Neutrophil (primary cell): ENCODE measurements at regions not wholly inside any gene's neighbourhood (a gene's known extent, or its start where the extent isn't known, plus 50 kb on each side); places are given as distances from the start of the nearest gene placed in this dataset.
A peak's percentile ranks its signal among the peaks of the same experiment; 100 is the strongest.

Experiments
- H3K27ac ChIP-seq: fragments of 200-600 bp; sonication (generic); 2 replicates; pipeline ENCODE4 v1.5.1; 2016; ENCODE audit warnings: mild to moderate bottlenecking, moderate library complexity
- H3K27me3 ChIP-seq: fragments of 200-600 bp; sonication (generic); 2 replicates; pipeline ENCODE4 v1.6.0; 2016; ENCODE audit warnings: mild to moderate bottlenecking
- H3K36me3 ChIP-seq: fragments of 200-600 bp; sonication (generic); 2 replicates; pipeline ENCODE4 v1.5.1; 2017
- H3K4me1 ChIP-seq, 2 experiments: fragments of 200-600 bp in 1 of 2; sonication (generic) in 1 of 2; 1 replicate in 1 of 2; 2 replicates in 1 of 2; pipeline versions ENCODE4 v1.5.1 to v1.6.1; 2013 to 2016; ENCODE audit warnings: low read depth in 1 of 2, low read length in 1 of 2, mild to moderate bottlenecking in 1 of 2, moderate library complexity in 1 of 2; ENCODE audit not compliant: control insufficient read depth in 1 of 2, insufficient read depth in 1 of 2
- H3K4me3 ChIP-seq, 2 experiments: fragments of 200-600 bp in 1 of 2; sonication (generic) in 1 of 2; 1 replicate in 1 of 2; 2 replicates in 1 of 2; pipeline ENCODE4 v1.5.1; 2013 to 2016; ENCODE audit warnings: low read depth in 1 of 2, low read length in 1 of 2, mild to moderate bottlenecking in 1 of 2, moderate library complexity in 1 of 2
- H3K9me3 ChIP-seq: fragments of 200-600 bp; sonication (generic); 2 replicates; pipeline ENCODE4 v1.5.1; 2016
- TF ChIP-seq, protein P1 (sequence below): fragments of 200-600 bp; sonication (generic); IDR thresholded peaks from 2 replicates; pipeline ENCODE4 v1.5.1; 2016; ENCODE audit warnings: antibody characterized with exemption

DNA sequence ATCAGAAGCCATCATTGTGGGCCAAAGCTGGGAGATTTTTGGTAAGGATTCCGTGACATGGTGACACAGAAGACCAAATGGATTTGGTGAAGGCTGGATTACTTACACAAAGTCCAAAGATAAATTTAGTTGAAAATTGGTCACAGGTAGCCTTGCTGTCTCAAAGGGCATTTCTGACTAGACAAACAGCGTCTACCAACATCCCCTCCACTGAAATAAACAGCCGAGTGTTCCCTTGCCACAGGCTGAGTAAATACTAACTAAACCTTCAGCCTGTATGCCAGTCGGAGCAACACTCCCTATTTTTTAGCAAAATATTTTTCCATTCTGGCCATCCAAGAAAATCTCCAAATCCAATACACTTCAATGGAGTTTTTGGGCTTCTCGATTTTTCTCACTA lies 279.9 kb upstream of the CITED2 start:
- Histone ChIP-seq H3K27ac (no peak overlapping the region), H3K4me1 (no peaks in the 10 kb centered on the region), H3K27me3 (no peaks in the 10 kb centered on the region), H3K9me3 (no peaks in the 10 kb centered on the region), H3K4me3 (no peak overlapping the region), H3K36me3 (no peaks in the 10 kb centered on the region)
- TF ChIP-seq, protein P1, sequence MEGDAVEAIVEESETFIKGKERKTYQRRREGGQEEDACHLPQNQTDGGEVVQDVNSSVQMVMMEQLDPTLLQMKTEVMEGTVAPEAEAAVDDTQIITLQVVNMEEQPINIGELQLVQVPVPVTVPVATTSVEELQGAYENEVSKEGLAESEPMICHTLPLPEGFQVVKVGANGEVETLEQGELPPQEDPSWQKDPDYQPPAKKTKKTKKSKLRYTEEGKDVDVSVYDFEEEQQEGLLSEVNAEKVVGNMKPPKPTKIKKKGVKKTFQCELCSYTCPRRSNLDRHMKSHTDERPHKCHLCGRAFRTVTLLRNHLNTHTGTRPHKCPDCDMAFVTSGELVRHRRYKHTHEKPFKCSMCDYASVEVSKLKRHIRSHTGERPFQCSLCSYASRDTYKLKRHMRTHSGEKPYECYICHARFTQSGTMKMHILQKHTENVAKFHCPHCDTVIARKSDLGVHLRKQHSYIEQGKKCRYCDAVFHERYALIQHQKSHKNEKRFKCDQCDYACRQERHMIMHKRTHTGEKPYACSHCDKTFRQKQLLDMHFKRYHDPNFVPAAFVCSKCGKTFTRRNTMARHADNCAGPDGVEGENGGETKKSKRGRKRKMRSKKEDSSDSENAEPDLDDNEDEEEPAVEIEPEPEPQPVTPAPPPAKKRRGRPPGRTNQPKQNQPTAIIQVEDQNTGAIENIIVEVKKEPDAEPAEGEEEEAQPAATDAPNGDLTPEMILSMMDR: no peak

DNA sequence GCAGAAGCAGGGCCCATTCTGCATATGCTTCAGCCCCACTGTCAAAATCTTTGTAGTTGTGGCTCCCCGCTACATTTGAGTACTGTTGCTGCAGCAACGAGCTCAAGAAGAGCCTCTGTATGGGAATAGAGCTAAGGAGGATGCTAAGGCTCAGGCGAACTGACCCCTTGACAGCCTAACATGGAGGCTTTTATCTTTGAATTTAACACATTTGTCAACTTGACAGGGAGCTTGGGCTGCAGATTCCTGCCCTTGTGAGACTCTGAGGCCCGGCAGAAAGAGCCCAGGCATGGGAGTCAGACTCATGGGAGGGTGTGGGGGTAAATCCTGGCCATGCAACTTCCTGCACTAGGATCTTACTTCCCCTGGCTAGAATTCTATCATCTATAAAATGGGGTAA lies 278.7 kb upstream of the CITED2 start:
- no peaks in the 10 kb centered on the region for H3K9me3 ChIP-seq
- TF ChIP-seq, protein P1: no peak
- peaks cover 7 to 8% of the 10 kb centered on the region in 2 experiments for H3K4me1 ChIP-seq
- H3K36me3 ChIP-seq: no peaks in the 10 kb centered on the region
- no peak overlapping the region for H3K4me3 ChIP-seq
- H3K27me3 ChIP-seq: no peaks in the 10 kb centered on the region
- no peak overlapping the region for H3K27ac ChIP-seq

DNA sequence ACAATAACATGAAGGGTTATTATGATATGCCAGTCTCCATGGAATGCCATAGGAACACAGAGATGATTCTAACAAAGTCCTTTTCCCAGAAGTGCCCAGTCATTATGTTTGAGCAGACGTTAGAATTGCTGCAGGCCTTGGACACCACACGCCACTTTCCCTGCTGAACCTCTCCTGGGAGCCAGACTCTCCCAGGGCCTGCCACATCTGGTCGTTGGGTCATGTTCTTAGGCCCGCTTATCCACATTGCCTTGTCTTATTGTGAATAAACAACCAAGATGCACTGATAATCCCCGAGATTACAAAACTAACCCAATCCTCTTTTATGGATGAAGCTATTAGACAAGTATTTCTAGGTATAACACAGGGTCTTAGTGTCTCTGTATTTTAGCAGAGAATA lies 276.5 kb upstream of the CITED2 start:
- Histone ChIP-seq H3K36me3 (no peaks in the 10 kb centered on the region), H3K4me3 (no peak overlapping the region), H3K27me3 (no peaks in the 10 kb centered on the region), H3K27ac (no peak overlapping the region), H3K4me1 (peaks cover 8% of the 10 kb centered on the region in 2 experiments), H3K9me3 (no peaks in the 10 kb centered on the region)
- TF ChIP-seq, protein P1: no peak

DNA sequence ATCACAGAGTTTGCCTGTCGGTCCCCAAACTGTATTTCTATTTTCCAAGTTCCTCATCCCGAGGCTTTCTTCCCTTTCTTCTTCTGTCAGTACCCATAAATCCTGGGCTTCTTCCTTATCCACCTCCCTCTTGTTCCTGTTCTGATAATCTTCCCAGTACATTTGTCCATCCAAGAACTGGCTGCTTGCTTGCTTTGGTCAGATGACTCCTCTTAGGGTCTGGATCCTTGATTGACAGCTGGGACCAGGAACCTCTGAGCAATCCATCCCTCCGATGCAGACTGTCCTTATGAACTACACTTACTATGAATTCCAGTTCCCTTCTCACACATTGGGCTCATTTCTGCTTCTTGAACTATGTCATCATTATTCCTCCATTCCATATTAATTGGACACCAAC lies 275.3 kb upstream of the CITED2 start:
- Histone ChIP-seq H3K27ac (no peak overlapping the region), H3K4me3 (no peak overlapping the region), H3K9me3 (no peaks in the 10 kb centered on the region), H3K4me1 (peaks cover 8% of the 10 kb centered on the region in 2 experiments), H3K27me3 (no peaks in the 10 kb centered on the region), H3K36me3 (no peaks in the 10 kb centered on the region)
- TF ChIP-seq, protein P1: no peak

DNA sequence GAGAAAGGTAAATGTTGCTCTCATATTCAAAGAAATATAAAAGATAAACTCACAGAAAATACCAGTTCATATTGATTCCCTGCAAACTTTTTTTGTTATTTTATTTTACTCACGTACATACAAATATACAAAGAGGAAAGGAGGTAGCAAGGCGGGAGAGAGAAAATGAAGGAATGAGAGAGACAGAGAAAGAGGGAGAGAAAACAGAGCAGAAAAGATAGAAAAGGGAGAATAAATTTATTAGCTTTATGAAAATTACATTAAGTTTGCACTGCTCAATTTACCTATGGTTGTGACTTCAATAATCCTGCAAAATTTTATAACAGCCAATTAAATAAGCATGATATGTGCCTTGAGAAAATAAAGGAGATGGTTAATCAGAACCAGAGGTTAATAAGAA lies 274.7 kb upstream of the CITED2 start:
- no peaks in the 10 kb centered on the region for H3K36me3 ChIP-seq
- peaks cover 8 to 10% of the 10 kb centered on the region in 2 experiments for H3K4me1 ChIP-seq
- H3K27ac ChIP-seq: no peak overlapping the region
- TF ChIP-seq, protein P1: no peak
- H3K4me3 ChIP-seq: no peak overlapping the region
- no peaks in the 10 kb centered on the region for H3K9me3 ChIP-seq
- no peaks in the 10 kb centered on the region for H3K27me3 ChIP-seq

DNA sequence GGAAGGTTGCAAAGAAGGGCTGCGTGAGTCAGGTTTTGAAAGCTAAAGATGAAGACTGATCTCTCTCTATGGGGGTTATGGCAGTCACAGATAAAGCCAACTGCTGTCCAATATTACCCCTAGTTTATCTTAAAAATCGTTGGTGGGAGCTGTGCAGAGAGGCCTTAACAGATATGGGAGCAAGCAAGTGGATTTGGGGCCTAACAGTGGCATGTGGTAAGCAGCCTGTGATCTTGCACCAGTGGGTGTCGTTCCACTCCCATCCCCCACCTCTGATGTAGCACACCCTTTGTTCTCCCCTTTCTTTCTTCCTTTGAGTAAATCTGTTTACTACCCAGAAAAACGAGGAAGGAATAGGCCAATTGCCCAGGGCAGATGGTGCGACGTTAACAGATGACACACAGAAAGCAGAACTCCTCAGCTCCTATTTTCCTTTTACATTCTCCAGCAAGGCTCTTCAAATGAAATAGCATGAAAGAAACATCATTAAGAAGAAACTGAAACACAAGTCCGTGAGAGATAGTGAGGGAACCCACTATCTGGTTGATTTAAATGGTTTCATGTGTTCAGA lies 274.1 kb upstream of the CITED2 start:
- Histone ChIP-seq H3K27ac (peak overlapping the region; percentile 8), H3K9me3 (no peaks in the 10 kb centered on the region), H3K27me3 (no peaks in the 10 kb centered on the region)

More for the DNA sequence above, 274.1 kb upstream of the CITED2 start:
- Histone ChIP-seq H3K36me3 (no peaks in the 10 kb centered on the region), H3K4me3 (no peak overlapping the region), H3K4me1 (peaks cover 14 to 16% of the 10 kb centered on the region in 2 experiments)
- TF ChIP-seq, protein P1: no peak
